ENCODE measurements at regions not wholly inside any gene's neighbourhood (a gene's known extent, or its start where the extent isn't known, plus 50 kb on each side); places are given as distances from the start of the nearest gene placed in this dataset.

GRCh38 chr2:866009-866680, 84.5 kb upstream of the SNTG2 start:
- TF ChIP-seq CTCF (IDR thresholded peaks at IDR 0.05) (no peak), POLR2AphosphoS5 (IDR thresholded peaks at IDR 0.05) (no peak)

Data from prostate gland (tissue), 2 donors.